K562 (cell line): ENCODE measurements at regions not wholly inside any gene's neighbourhood (a gene's known extent, or its start where the extent isn't known, plus 50 kb on each side); places are given as distances from the start of the nearest gene placed in this dataset.

Experiments used
- CREM ChIP-seq: IDR thresholded peaks from 2 replicates; pipeline ENCODE4 v1.6.1; 2014; ENCODE audit warnings: antibody characterized with exemption, low read depth
- FOXA1 ChIP-seq: fragments of 450-650 bp; IDR thresholded peaks from 2 replicates; pipeline ENCODE4 v1.6.1; 2016; ENCODE audit warnings: mild to moderate bottlenecking, borderline replicate concordance
- FOXP1 ChIP-seq: sonication (generic); formaldehyde crosslinking; IDR thresholded peaks from 2 replicates; pipeline ENCODE4 v1.8.0; 2022; ENCODE audit warnings: mild to moderate bottlenecking, missing genetic modification reagents
- GABPB1 ChIP-seq: sonication (generic); formaldehyde crosslinking; IDR thresholded peaks from 2 replicates; pipeline ENCODE4 v1.8.0; 2022; ENCODE audit warnings: mild to moderate bottlenecking, missing genetic modification reagents
- KAT8 ChIP-seq: fragments of 450-650 bp; IDR thresholded peaks from 2 replicates; pipeline ENCODE4 v1.6.1; 2016; ENCODE audit warnings: low read depth, mild to moderate bottlenecking
- ZNF431 ChIP-seq: sonication (generic); formaldehyde crosslinking; IDR thresholded peaks from 2 replicates; pipeline ENCODE4 v1.8.0; 2022; ENCODE audit warnings: mild to moderate bottlenecking, missing genetic modification reagents
- TF ChIP-seq, protein P1 (sequence below), 3 experiments: IDR thresholded peaks in 2 of 3; conservative IDR thresholded peaks in 1 of 3; 2 replicates each; pipeline ENCODE4 v1.5.1; 2011 to 2012; ENCODE audit warnings: low read length in 3 of 3, mild to moderate bottlenecking in 3 of 3, control low read depth in 2 of 3, improper control_type of control experiment in 1 of 3, inconsistent platforms in 1 of 3, low read depth in 1 of 3, mixed read lengths in 1 of 3, moderate library complexity in 1 of 3; ENCODE audit not compliant: insufficient read depth in 2 of 3

DNA sequence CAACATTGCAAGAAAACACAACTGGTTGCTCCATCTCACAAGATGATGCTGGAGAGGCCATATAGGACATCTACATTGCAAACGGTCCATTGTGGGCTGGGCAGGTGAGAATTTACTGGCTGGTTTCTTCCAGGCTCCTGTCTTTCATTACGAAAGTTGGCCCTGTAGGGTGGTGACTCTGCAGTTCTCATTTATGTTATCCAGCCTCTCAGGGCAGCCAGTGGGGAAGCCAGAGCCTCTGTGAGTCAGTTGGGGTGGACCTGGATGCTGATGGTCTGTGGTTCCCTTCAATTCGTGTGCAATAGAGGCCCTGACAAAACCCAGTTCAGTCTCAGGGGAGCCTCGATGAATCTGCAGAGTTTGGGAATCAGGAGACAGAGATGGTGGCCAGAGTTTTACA lies 341.0 kb upstream of the CCL2 start:
- no peak for TF ChIP-seq CREM
- TF ChIP-seq GABPB1 (CRISPR knock-in tag), result no peak
- TF ChIP-seq FOXP1 (CRISPR knock-in tag), result no peak
- TF ChIP-seq, protein P1, sequence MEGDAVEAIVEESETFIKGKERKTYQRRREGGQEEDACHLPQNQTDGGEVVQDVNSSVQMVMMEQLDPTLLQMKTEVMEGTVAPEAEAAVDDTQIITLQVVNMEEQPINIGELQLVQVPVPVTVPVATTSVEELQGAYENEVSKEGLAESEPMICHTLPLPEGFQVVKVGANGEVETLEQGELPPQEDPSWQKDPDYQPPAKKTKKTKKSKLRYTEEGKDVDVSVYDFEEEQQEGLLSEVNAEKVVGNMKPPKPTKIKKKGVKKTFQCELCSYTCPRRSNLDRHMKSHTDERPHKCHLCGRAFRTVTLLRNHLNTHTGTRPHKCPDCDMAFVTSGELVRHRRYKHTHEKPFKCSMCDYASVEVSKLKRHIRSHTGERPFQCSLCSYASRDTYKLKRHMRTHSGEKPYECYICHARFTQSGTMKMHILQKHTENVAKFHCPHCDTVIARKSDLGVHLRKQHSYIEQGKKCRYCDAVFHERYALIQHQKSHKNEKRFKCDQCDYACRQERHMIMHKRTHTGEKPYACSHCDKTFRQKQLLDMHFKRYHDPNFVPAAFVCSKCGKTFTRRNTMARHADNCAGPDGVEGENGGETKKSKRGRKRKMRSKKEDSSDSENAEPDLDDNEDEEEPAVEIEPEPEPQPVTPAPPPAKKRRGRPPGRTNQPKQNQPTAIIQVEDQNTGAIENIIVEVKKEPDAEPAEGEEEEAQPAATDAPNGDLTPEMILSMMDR (IDR thresholded peaks at IDR 0.05 in 2 of 3, conservative IDR thresholded peaks at IDR 0.05 in 1 of 3; ENCODE audit: insufficient read depth in 2 of 3, low read depth in 1 of 3, low read length in 3 of 3), result no peak
- TF ChIP-seq ZNF431 (CRISPR knock-in tag), result no peak
- no peak for TF ChIP-seq FOXA1
- no peak for TF ChIP-seq KAT8
